ENCODE measurements at regions not wholly inside any gene's neighbourhood (a gene's known extent, or its start where the extent isn't known, plus 50 kb on each side); places are given as distances from the start of the nearest gene placed in this dataset.

GRCh38 chr2:241983571-241984270 lies 114.2 kb downstream of the RTP5 start:
- Histone ChIP-seq H3K4me3 (replicated peaks in 1 of 2; ENCODE audit: low read depth in 1 of 2, low read length in 2 of 2) (no peak overlapping the region), H2AFZ (ENCODE audit: low read depth, low read length, poor library complexity, severe bottlenecking) (no peak overlapping the region), H3K9me2 (ENCODE audit: insufficient read depth) (no peaks in the 10 kb centered on the region), H3K4me1 (ENCODE audit: control insufficient read depth in 1 of 2, insufficient read depth in 2 of 2, low read length in 2 of 2) (no peaks in the 10 kb centered on the region), H3K79me2 (ENCODE audit: insufficient read depth, low read length) (no peaks in the 10 kb centered on the region), H3K9me3 (ENCODE audit: control insufficient read depth in 1 of 2, insufficient read depth in 1 of 2, low read depth in 1 of 2, low read length in 2 of 2) (no peaks in the 10 kb centered on the region), H4K20me1 (ENCODE audit: insufficient read depth) (no peaks in the 10 kb centered on the region), H3K4me2 (ENCODE audit: low read length) (no peak overlapping the region), H3K9ac (ENCODE audit: low read length) (no peak overlapping the region), H3K27me3 (ENCODE audit: insufficient read depth, low read length) (no peaks in the 10 kb centered on the region), H3K36me3 (ENCODE audit: control insufficient read depth in 1 of 2, insufficient read depth in 2 of 2, low read length in 2 of 2) (no peaks in the 10 kb centered on the region), H3K27ac (ENCODE audit: low read depth, low read length) (no peak overlapping the region)
- intact Hi-C loops (cut with micrococcal nuclease): no loop called here
- ChIA-PET POLR2A (no interaction called here), CTCF (no interaction called here), RAD21 (ENCODE audit: low non-redundant PET in 1 of 2, low total read pairs in 2 of 2, uncharacterized antibody in 2 of 2, unreplicated experiment in 2 of 2) (no interaction called here)
- BruUV-seq (replicated peaks): no TSS peak
- no peak for DNase-seq (ENCODE audit: low read depth, low spot score)
- ATAC-seq: no peak
- TF ChIP-seq CEBPB (IDR thresholded peaks at IDR 0.05; ENCODE audit: low read depth): no peak
- no peak for TF ChIP-seq RAD21 (IDR thresholded peaks at IDR 0.05; ENCODE audit: low read depth)
- no peak for TF ChIP-seq ATF3 (IDR thresholded peaks at IDR 0.05)
- TF ChIP-seq SIN3A (IDR thresholded peaks at IDR 0.05; ENCODE audit: low read depth): no peak
- TF ChIP-seq EZH2phosphoT487 (IDR thresholded peaks at IDR 0.05; ENCODE audit: borderline replicate concordance): no peak
- TF ChIP-seq CBX3 (IDR thresholded peaks at IDR 0.05; ENCODE audit: low read depth): no peak

- BruUV-seq (replicated peaks): no TSS peak
- DNase-seq (ENCODE audit: low read depth, low spot score) (no peak), ATAC-seq (no peak)
- no peaks in the 10 kb centered on the region for H3K27me3 ChIP-seq (ENCODE audit: insufficient read depth, low read length)
- ChIA-PET CTCF (no interaction called here), RAD21 (ENCODE audit: low non-redundant PET in 1 of 2, low total read pairs in 2 of 2, uncharacterized antibody in 2 of 2, unreplicated experiment in 2 of 2) (no interaction called here), POLR2A (no interaction called here)
- no peaks in the 10 kb centered on the region for H3K9me2 ChIP-seq (ENCODE audit: insufficient read depth)
- no peaks in the 10 kb centered on the region for H3K36me3 ChIP-seq (ENCODE audit: control insufficient read depth in 1 of 2, insufficient read depth in 2 of 2, low read length in 2 of 2)
- H3K4me3 ChIP-seq (replicated peaks in 1 of 2; ENCODE audit: low read depth in 1 of 2, low read length in 2 of 2): no peak overlapping the region
- no peak overlapping the region for H3K9ac ChIP-seq (ENCODE audit: low read length)
- no peak for TF ChIP-seq FOSL1 (IDR thresholded peaks at IDR 0.05; ENCODE audit: low read depth)
- no peak for TF ChIP-seq POLR2AphosphoS5 (IDR thresholded peaks at IDR 0.05; ENCODE audit: low read depth, low read length)
- TF ChIP-seq ZBTB33 (IDR thresholded peaks at IDR 0.05; ENCODE audit: extremely low read depth, insufficient replicate concordance, low read length): no peak
- TF ChIP-seq RAD21 (IDR thresholded peaks at IDR 0.05; ENCODE audit: low read depth): no peak
- TF ChIP-seq POLR2A (IDR thresholded peaks at IDR 0.05; ENCODE audit: borderline replicate concordance, extremely low read depth, insufficient read depth, insufficient read length): no peak
- no peak for TF ChIP-seq CEBPB (IDR thresholded peaks at IDR 0.05; ENCODE audit: low read depth)
- no peak for TF ChIP-seq EZH2 (IDR thresholded peaks at IDR 0.05)
- TF ChIP-seq TCF7L2 (IDR thresholded peaks at IDR 0.05; ENCODE audit: borderline replicate concordance, extremely low read depth, insufficient read depth, insufficient read length): no peak
- TF ChIP-seq JUND (IDR thresholded peaks at IDR 0.05): no peak
- no peak for TF ChIP-seq EGR1 (IDR thresholded peaks at IDR 0.05; ENCODE audit: low read depth)
- TF ChIP-seq EZH2phosphoT487 (IDR thresholded peaks at IDR 0.05; ENCODE audit: borderline replicate concordance): no peak
- no peak overlapping the region for H3K27ac ChIP-seq (ENCODE audit: low read depth, low read length)
- H3K9me3 ChIP-seq (ENCODE audit: control insufficient read depth in 1 of 2, insufficient read depth in 1 of 2, low read depth in 1 of 2, low read length in 2 of 2): no peaks in the 10 kb centered on the region
- no peak overlapping the region for H3K4me2 ChIP-seq (ENCODE audit: low read length)
- no peaks in the 10 kb centered on the region for H3K79me2 ChIP-seq (ENCODE audit: insufficient read depth, low read length)
- intact Hi-C loops (cut with micrococcal nuclease): no loop called here
- no peaks in the 10 kb centered on the region for H3K4me1 ChIP-seq (ENCODE audit: control insufficient read depth in 1 of 2, insufficient read depth in 2 of 2, low read length in 2 of 2)
- no peak overlapping the region for H2AFZ ChIP-seq (ENCODE audit: low read depth, low read length, poor library complexity, severe bottlenecking)
- H4K20me1 ChIP-seq (ENCODE audit: insufficient read depth): no peaks in the 10 kb centered on the region
Observed at GRCh38 chr2:241984271-241984655, 114.7 kb downstream of the RTP5 start.
